ENCODE measurements at regions not wholly inside any gene's neighbourhood (a gene's known extent, or its start where the extent isn't known, plus 50 kb on each side); places are given as distances from the start of the nearest gene placed in this dataset.

GRCh38 chr1:235047331-235047871 is 81.2 kb downstream of the TOMM20 start:
- ATAC-seq (no peak), DNase-seq (ENCODE audit: low spot score) (no peak), FAIRE-seq (no peak)
- 56% methylated on average over 6 of the region's 6 CpGs for WGBS (ENCODE audit: low lambda C conversion rate)
- Histone ChIP-seq H3K4me2 (ENCODE audit: low read depth, low read length) (no peak overlapping the region), H3K4me3 (replicated peaks in 1 of 3; ENCODE audit: insufficient read depth in 1 of 3, low read depth in 2 of 3, low read length in 3 of 3) (no peak overlapping the region), H3K27ac (ENCODE audit: extremely low read length, insufficient read depth, low read length) (no peak overlapping the region), H3K79me2 (ENCODE audit: insufficient read depth, low read length) (no peaks in the 10 kb centered on the region), H3K36me3 (replicated peaks in 1 of 2; ENCODE audit: control insufficient read depth in 1 of 2, insufficient read depth in 2 of 2, low read length in 2 of 2) (no peaks in the 10 kb centered on the region), H4K20me1 (ENCODE audit: insufficient read depth, low read length) (no peaks in the 10 kb centered on the region), H3K27me3 (ENCODE audit: control insufficient read depth in 1 of 2, insufficient read depth in 2 of 2, low read length in 2 of 2) (no peaks in the 10 kb centered on the region), H3K9me3 (ENCODE audit: low read length) (no peaks in the 10 kb centered on the region), H2AFZ (ENCODE audit: low read length) (no peak overlapping the region), H3K9ac (ENCODE audit: insufficient read depth, low read depth, low read length) (no peak overlapping the region), H3K4me1 (ENCODE audit: insufficient read depth, low read length) (peaks cover 27% of the 10 kb centered on the region)
- in situ Hi-C loops (cut with HindIII; ENCODE audit: extremely low pct_ligation_motif_present, low pct_unique_long_range_greater_than_20kb): no loop called here
- no peak for TF ChIP-seq HNF1A (IDR thresholded peaks at IDR 0.05; ENCODE audit: low read depth)
- no peak for TF ChIP-seq HNF1A (CRISPR knock-in tag; IDR thresholded peaks at IDR 0.05; ENCODE audit: borderline replicate concordance)
- peak; percentile 37; the same call in 1 of the 2 replicates for TF ChIP-seq ZNF768 (CRISPR knock-in tag; IDR thresholded peaks at IDR 0.05)
- TF ChIP-seq SRY (CRISPR knock-in tag; IDR thresholded peaks at IDR 0.05): no peak
- intact Hi-C loops (cut with micrococcal nuclease; ENCODE audit: unreplicated experiment): no loop called here
- ChIA-PET CTCF (ENCODE audit: low intra/inter-chr PET ratio, low total read pairs) (no interaction called here), POLR2A (interaction anchor here (0.6 to 3.0 kb wide), 7 partner anchors 9 to 202 kb away, joined by 3 to 13 read pairs (median 3); no protein-coding TSS in a partner anchor)
- no TSS peak for BruUV-seq (replicated peaks)
